WTC11 (cell line): ENCODE measurements at regions not wholly inside any gene's neighbourhood (a gene's known extent, or its start where the extent isn't known, plus 50 kb on each side); places are given as distances from the start of the nearest gene placed in this dataset.

ENCODE experiments used
- ATAC-seq: fragments of 200-7000 bp; cut with Tn5 transposase; 2 replicates; pipeline ENCODE4 v1.10.0; 2021; ENCODE audit warnings: mild to moderate bottlenecking, moderate library complexity
- CTCF ChIA-PET: fragments of 300-600 bp; sonication (Branson Sonifier 250); formaldehyde crosslinking; loops from one replicate; lab custom pipeline; 2021; ENCODE audit warnings: antibody characterized with exemption; lab: Charles Lee
- POLR2A ChIA-PET: fragments of 350-600 bp; sonication (Branson Sonifier 250); formaldehyde crosslinking; loops from one replicate; lab custom pipeline; 2021; ENCODE audit warnings: antibody characterized with exemption; lab: Charles Lee
- DNase-seq: peaks from one replicate; pipeline ENCODE4 v3.0.0; 2021; ENCODE audit warnings: low spot score
- H3K27ac Mint-ChIP-seq: 2 replicates; pipeline ENCODE4 v1.8.0; 2021; ENCODE audit warnings: mixed read lengths
- H3K27me3 Mint-ChIP-seq: 2 replicates; pipeline ENCODE4 v1.8.0; 2021; ENCODE audit warnings: low read depth, mild to moderate bottlenecking, moderate library complexity, mixed read lengths
- H3K36me3 Mint-ChIP-seq: 2 replicates; pipeline ENCODE4 v1.8.0; 2021; ENCODE audit warnings: mixed read lengths
- H3K4me1 Mint-ChIP-seq: 2 replicates; pipeline ENCODE4 v1.8.0; 2022; ENCODE audit warnings: mixed read lengths
- H3K4me3 Mint-ChIP-seq: 2 replicates; pipeline ENCODE4 v1.8.0; 2021; ENCODE audit warnings: mild to moderate bottlenecking, moderate library complexity, mixed read lengths
- H3K9me3 Mint-ChIP-seq: 2 replicates; pipeline ENCODE4 v1.8.0; 2021; ENCODE audit warnings: mixed read lengths
- CBFB ChIP-seq: sonication (generic); formaldehyde crosslinking; IDR thresholded peaks from 2 replicates; pipeline ENCODE4 v1.8.1; 2022; ENCODE audit warnings: mild to moderate bottlenecking, low read depth, missing genetic modification reagents
- ESRRA ChIP-seq: sonication (generic); formaldehyde crosslinking; IDR thresholded peaks from 2 replicates; pipeline ENCODE4 v1.8.1; 2022; ENCODE audit warnings: mild to moderate bottlenecking, missing genetic modification reagents, borderline replicate concordance
- HMGA2 ChIP-seq: fragments of 250-450 bp; sonication (Bioruptor Pico); IDR thresholded peaks from 2 replicates; pipeline ENCODE4 v1.4.0; 2021; ENCODE audit warnings: mild to moderate bottlenecking, moderate library complexity
- IRF2 ChIP-seq: sonication (generic); formaldehyde crosslinking; IDR thresholded peaks from 2 replicates; pipeline ENCODE4 v1.8.0; 2022; ENCODE audit warnings: low read depth, missing genetic modification reagents, borderline replicate concordance
- MXD4 ChIP-seq: fragments of 250-450 bp; sonication (Bioruptor Pico); IDR thresholded peaks from 2 replicates; pipeline ENCODE4 v1.8.0; 2021; ENCODE audit warnings: mild to moderate bottlenecking, moderate library complexity, borderline replicate concordance
- RELA ChIP-seq: sonication (generic); formaldehyde crosslinking; IDR thresholded peaks from 2 replicates; pipeline ENCODE4 v1.8.1; 2022; ENCODE audit warnings: missing genetic modification reagents, mild to moderate bottlenecking, borderline replicate concordance
- TEAD1 ChIP-seq: sonication (generic); formaldehyde crosslinking; IDR thresholded peaks from 2 replicates; pipeline ENCODE4 v1.8.0; 2022; ENCODE audit warnings: mild to moderate bottlenecking, missing genetic modification reagents
- TP53 ChIP-seq: sonication (generic); formaldehyde crosslinking; IDR thresholded peaks from 2 replicates; pipeline ENCODE4 v1.8.1; 2023; ENCODE audit warnings: mild to moderate bottlenecking, missing genetic modification reagents
- ZBTB21 ChIP-seq: sonication (generic); formaldehyde crosslinking; IDR thresholded peaks from 2 replicates; pipeline ENCODE4 v1.8.1; 2023; ENCODE audit warnings: mild to moderate bottlenecking, missing genetic modification reagents, borderline replicate concordance
- ZNF396 ChIP-seq: fragments of 250-450 bp; sonication (Bioruptor Pico); IDR thresholded peaks from 2 replicates; pipeline ENCODE4 v1.8.0; 2021; ENCODE audit warnings: mild to moderate bottlenecking, moderate library complexity, borderline replicate concordance
- ZNF671 ChIP-seq: fragments of 250-450 bp; sonication (Bioruptor Pico); IDR thresholded peaks from 2 replicates; pipeline ENCODE4 v1.8.0; 2021; ENCODE audit warnings: mild to moderate bottlenecking
- TF ChIP-seq, protein P1 (sequence below): sonication (generic); formaldehyde crosslinking; IDR thresholded peaks from 2 replicates; pipeline ENCODE4 v1.8.0; 2023; ENCODE audit warnings: missing genetic modification reagents
- TF ChIP-seq, protein P2 (sequence below): sonication (generic); formaldehyde crosslinking; IDR thresholded peaks from 2 replicates; pipeline ENCODE4 v1.8.1; 2022; ENCODE audit warnings: mild to moderate bottlenecking, missing genetic modification reagents, moderate library complexity, borderline replicate concordance
- TF ChIP-seq, protein P3 (sequence below): fragments of 250-450 bp; sonication (Bioruptor Pico); IDR thresholded peaks from 2 replicates; pipeline ENCODE4 v1.9.0; 2021; ENCODE audit warnings: moderate library complexity, mild to moderate bottlenecking, inconsistent platforms, borderline replicate concordance
- TF ChIP-seq, protein P4 (sequence below): fragments of 250-450 bp; sonication (Bioruptor Pico); conservative IDR thresholded peaks from 2 replicates; pipeline ENCODE4 v1.9.0; 2021; ENCODE audit warnings: mild to moderate bottlenecking
- TF ChIP-seq, protein P5 (sequence below): sonication (generic); formaldehyde crosslinking; IDR thresholded peaks from 2 replicates; pipeline ENCODE4 v1.8.1; 2023; ENCODE audit warnings: mild to moderate bottlenecking, missing genetic modification reagents, borderline replicate concordance
- TF ChIP-seq, protein P6 (sequence below): sonication (generic); formaldehyde crosslinking; IDR thresholded peaks from 2 replicates; pipeline ENCODE4 v1.8.1; 2023; ENCODE audit warnings: mild to moderate bottlenecking, missing genetic modification reagents, moderate library complexity

DNA sequence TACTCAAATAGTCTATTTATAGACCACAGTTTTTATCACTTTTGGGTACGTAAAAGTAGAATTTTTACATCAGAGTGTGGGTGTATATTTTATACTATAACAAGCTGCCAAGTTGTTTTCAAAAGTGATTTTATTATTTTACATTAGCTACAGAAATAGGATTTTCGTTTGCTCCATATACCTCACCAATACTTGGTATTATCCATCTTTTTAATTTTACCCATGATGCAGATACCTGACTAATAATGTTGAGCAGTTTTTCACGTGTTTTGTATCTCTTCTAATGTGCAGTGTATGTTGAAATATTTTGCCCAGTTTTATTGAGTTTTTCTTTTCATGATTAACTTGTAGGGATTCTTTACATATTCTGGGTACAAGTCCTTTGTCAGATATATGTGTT lies 379.8 kb downstream of the MATN1 start:
- H3K9me3 Mint-ChIP-seq = peaks cover 21% of the 10 kb centered on the region
- no peaks in the 10 kb centered on the region for H3K27me3 Mint-ChIP-seq
- DNase-seq (no peak), ATAC-seq (no peak)
- no peak overlapping the region for H3K4me3 Mint-ChIP-seq
- H3K27ac Mint-ChIP-seq = no peak overlapping the region
- H3K4me1 Mint-ChIP-seq = peaks cover 14% of the 10 kb centered on the region
- no peaks in the 10 kb centered on the region for H3K36me3 Mint-ChIP-seq
- no peak for TF ChIP-seq CBFB (CRISPR knock-in tag)
- no peak for TF ChIP-seq HMGA2 (CRISPR knock-in tag)
- TF ChIP-seq ZNF671 (CRISPR knock-in tag) = no peak
- TF ChIP-seq MXD4 (CRISPR knock-in tag) = no peak
- no peak for TF ChIP-seq IRF2
- no peak for TF ChIP-seq TP53 (CRISPR knock-in tag)
- no peak for TF ChIP-seq TEAD1 (CRISPR knock-in tag)
- no peak for TF ChIP-seq ZNF396 (CRISPR knock-in tag)
- TF ChIP-seq ESRRA (CRISPR knock-in tag) = no peak
- TF ChIP-seq ZBTB21 = no peak
- TF ChIP-seq, protein P1, sequence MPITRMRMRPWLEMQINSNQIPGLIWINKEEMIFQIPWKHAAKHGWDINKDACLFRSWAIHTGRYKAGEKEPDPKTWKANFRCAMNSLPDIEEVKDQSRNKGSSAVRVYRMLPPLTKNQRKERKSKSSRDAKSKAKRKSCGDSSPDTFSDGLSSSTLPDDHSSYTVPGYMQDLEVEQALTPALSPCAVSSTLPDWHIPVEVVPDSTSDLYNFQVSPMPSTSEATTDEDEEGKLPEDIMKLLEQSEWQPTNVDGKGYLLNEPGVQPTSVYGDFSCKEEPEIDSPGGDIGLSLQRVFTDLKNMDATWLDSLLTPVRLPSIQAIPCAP (CRISPR knock-in tag) = no peak
- TF ChIP-seq, protein P2, sequence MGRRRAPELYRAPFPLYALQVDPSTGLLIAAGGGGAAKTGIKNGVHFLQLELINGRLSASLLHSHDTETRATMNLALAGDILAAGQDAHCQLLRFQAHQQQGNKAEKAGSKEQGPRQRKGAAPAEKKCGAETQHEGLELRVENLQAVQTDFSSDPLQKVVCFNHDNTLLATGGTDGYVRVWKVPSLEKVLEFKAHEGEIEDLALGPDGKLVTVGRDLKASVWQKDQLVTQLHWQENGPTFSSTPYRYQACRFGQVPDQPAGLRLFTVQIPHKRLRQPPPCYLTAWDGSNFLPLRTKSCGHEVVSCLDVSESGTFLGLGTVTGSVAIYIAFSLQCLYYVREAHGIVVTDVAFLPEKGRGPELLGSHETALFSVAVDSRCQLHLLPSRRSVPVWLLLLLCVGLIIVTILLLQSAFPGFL (CRISPR knock-in tag) = no peak
- ChIA-PET POLR2A (no interaction called here), CTCF (interaction anchor here (3.0 kb wide), 1 partner anchor 37 kb away, joined by 11 read pairs; no protein-coding TSS in a partner anchor)

DNA sequence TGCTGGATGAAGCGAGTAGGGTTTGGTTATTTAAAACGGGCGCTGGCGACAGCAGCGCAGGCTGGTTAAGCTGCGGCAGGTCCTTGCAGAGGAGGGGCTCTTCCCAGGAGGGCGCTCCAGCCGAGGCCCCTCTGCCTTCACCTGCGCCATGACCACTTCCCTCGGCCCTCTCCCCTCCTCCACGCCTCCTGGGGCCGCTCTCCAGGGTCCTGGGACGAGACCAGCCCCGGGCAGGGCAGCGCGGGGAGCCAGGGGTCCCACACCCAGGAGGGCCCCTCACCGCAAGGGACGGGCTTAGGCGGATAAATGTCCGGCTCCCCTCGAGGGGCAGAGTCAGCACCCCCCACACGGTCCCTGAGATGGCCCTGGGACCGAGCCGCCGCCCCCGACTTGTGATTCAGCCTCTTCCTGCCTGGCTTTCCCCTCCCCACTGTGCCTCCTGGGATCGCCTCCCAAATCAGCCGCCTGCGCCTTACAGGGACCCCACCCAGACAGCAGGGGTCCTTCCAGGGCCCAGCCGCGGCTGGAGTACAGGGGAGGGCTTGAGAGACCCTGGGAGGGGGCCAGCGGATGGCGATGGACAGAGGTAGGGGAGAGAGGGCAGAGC lies 380.7 kb downstream of the MATN1 start:
- peak; percentile 40 for DNase-seq
- peaks cover 14% of the 10 kb centered on the region for H3K4me1 Mint-ChIP-seq
- H3K27me3 Mint-ChIP-seq = no peaks in the 10 kb centered on the region
- ATAC-seq = peak; percentile 95
- H3K9me3 Mint-ChIP-seq = peaks cover 14% of the 10 kb centered on the region
- POLR2A ChIA-PET = no interaction called here
- H3K36me3 Mint-ChIP-seq = no peaks in the 10 kb centered on the region
- H3K4me3 Mint-ChIP-seq = peak overlapping the region; percentile 44
- H3K27ac Mint-ChIP-seq = no peak overlapping the region
- CTCF ChIA-PET = interaction anchor here (3.0 kb wide), 1 partner anchor 38 kb away, joined by 11 read pairs; no protein-coding TSS in a partner anchor
- TF ChIP-seq, protein P3, sequence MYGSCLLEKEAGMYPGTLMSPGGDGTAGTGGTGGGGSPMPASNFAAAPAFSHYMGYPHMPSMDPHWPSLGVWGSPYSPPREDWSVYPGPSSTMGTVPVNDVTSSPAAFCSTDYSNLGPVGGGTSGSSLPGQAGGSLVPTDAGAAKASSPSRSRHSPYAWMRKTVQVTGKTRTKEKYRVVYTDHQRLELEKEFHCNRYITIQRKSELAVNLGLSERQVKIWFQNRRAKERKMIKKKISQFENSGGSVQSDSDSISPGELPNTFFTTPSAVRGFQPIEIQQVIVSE (CRISPR knock-in tag) = no peak
- TF ChIP-seq, protein P4, sequence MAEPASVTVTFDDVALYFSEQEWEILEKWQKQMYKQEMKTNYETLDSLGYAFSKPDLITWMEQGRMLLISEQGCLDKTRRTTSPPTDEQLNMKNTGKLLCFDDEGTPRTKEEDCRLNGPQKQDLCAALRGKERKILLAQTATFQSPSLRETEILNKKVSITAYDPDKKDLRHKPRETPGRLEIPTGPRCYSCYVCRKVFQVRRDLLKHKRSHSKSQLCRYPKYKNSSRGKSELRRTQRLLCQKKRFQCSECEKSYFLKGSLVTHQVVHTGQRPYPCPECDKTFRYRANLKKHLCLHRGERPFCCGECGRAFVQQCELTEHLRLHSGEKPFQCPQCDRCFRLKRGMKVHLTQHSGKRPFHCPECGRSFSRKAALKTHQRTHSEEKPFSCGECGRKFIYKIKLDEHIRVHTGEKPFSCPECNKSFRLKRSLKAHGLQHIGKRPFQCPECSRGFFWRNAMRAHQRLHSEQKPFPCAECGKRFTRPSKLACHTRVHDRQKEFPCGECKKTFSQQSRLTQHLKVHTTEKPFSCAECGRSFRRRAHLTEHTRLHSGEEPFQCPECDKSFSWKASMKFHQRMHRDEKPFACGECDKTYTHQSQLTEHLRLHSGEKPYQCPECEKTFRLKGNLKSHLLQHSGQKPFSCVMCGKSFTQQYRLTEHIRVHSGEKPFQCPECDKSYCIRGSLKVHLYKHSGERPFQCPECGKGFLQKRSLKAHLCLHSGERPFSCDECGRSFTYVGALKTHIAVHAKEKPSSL = no peak
- TF ChIP-seq TEAD1 (CRISPR knock-in tag) = no peak

DNA sequence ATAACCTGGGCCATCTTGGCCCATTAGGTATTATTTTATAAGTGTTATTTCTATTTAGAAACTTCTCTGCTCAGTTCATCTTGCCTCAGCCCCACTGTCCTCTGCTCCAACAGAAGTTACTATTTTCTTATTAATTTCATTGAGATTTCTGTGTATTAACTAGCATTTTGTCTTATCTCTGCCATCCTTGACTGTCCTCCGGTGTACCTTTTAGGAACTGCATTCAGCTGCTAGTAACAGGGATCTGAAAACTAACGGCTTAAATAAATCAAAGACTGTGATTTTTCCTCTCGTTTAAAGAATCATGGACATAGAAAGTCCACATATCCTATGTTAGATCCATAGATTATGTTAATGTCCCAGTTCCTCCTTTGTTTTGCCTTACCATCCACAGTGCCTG lies 382.5 kb downstream of the MATN1 start:
- no peaks in the 10 kb centered on the region for H3K27me3 Mint-ChIP-seq
- ATAC-seq (no peak), DNase-seq (no peak)
- TF ChIP-seq, protein P5, sequence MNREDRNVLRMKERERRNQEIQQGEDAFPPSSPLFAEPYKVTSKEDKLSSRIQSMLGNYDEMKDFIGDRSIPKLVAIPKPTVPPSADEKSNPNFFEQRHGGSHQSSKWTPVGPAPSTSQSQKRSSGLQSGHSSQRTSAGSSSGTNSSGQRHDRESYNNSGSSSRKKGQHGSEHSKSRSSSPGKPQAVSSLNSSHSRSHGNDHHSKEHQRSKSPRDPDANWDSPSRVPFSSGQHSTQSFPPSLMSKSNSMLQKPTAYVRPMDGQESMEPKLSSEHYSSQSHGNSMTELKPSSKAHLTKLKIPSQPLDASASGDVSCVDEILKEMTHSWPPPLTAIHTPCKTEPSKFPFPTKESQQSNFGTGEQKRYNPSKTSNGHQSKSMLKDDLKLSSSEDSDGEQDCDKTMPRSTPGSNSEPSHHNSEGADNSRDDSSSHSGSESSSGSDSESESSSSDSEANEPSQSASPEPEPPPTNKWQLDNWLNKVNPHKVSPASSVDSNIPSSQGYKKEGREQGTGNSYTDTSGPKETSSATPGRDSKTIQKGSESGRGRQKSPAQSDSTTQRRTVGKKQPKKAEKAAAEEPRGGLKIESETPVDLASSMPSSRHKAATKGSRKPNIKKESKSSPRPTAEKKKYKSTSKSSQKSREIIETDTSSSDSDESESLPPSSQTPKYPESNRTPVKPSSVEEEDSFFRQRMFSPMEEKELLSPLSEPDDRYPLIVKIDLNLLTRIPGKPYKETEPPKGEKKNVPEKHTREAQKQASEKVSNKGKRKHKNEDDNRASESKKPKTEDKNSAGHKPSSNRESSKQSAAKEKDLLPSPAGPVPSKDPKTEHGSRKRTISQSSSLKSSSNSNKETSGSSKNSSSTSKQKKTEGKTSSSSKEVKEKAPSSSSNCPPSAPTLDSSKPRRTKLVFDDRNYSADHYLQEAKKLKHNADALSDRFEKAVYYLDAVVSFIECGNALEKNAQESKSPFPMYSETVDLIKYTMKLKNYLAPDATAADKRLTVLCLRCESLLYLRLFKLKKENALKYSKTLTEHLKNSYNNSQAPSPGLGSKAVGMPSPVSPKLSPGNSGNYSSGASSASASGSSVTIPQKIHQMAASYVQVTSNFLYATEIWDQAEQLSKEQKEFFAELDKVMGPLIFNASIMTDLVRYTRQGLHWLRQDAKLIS (CRISPR knock-in tag) = no peak
- TF ChIP-seq, protein P6, sequence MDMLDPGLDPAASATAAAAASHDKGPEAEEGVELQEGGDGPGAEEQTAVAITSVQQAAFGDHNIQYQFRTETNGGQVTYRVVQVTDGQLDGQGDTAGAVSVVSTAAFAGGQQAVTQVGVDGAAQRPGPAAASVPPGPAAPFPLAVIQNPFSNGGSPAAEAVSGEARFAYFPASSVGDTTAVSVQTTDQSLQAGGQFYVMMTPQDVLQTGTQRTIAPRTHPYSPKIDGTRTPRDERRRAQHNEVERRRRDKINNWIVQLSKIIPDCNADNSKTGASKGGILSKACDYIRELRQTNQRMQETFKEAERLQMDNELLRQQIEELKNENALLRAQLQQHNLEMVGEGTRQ (CRISPR knock-in tag) = no peak
- TF ChIP-seq RELA (CRISPR knock-in tag) = no peak
- TF ChIP-seq, protein P3 (CRISPR knock-in tag) = no peak
- H3K4me3 Mint-ChIP-seq = no peak overlapping the region
- peaks cover 5% of the 10 kb centered on the region; the same call in 1 of the 2 replicates for H3K4me1 Mint-ChIP-seq
- CTCF ChIA-PET = interaction anchor here (0.8 to 3.0 kb wide), 6 partner anchors 13 to 367 kb away, joined by 3 to 11 read pairs (median 6); no protein-coding TSS in a partner anchor
- H3K9me3 Mint-ChIP-seq = peaks cover 12% of the 10 kb centered on the region
- H3K27ac Mint-ChIP-seq = no peak overlapping the region
- no peaks in the 10 kb centered on the region for H3K36me3 Mint-ChIP-seq
- POLR2A ChIA-PET = no interaction called here
